Endothelial cell (in vitro differentiated cells): ENCODE measurements at regions not wholly inside any gene's neighbourhood (a gene's known extent, or its start where the extent isn't known, plus 50 kb on each side); places are given as distances from the start of the nearest gene placed in this dataset.

Experiments
- DNase-seq: peaks from one replicate; pipeline ENCODE4 v3.0.0; 2021; ENCODE audit warnings: low spot score
- H3K27ac Mint-ChIP-seq: one replicate; pipeline ENCODE4 v1.8.0; 2021; ENCODE audit warnings: mixed read lengths, inconsistent platforms; ENCODE audit not compliant: unreplicated experiment
- H3K27me3 Mint-ChIP-seq: one replicate; pipeline ENCODE4 v1.8.0; 2021; ENCODE audit warnings: mild to moderate bottlenecking, moderate library complexity, mixed read lengths, inconsistent platforms; ENCODE audit not compliant: unreplicated experiment
- H3K36me3 Mint-ChIP-seq: one replicate; pipeline ENCODE4 v1.8.0; 2021; ENCODE audit warnings: mild to moderate bottlenecking, low read depth, mixed read lengths, inconsistent platforms; ENCODE audit not compliant: unreplicated experiment
- H3K4me1 Mint-ChIP-seq: one replicate; pipeline ENCODE4 v1.8.0; 2021; ENCODE audit warnings: mild to moderate bottlenecking, mixed read lengths, inconsistent platforms; ENCODE audit not compliant: unreplicated experiment
- H3K4me3 Mint-ChIP-seq: one replicate; pipeline ENCODE4 v1.8.0; 2021; ENCODE audit warnings: mild to moderate bottlenecking, mixed read lengths, inconsistent platforms; ENCODE audit not compliant: unreplicated experiment
- H3K9me3 Mint-ChIP-seq: one replicate; pipeline ENCODE4 v1.8.0; 2021; ENCODE audit warnings: mixed read lengths, inconsistent platforms; ENCODE audit not compliant: unreplicated experiment
- CTCF ChIP-seq: fragments of 200-600 bp; sonication (generic); IDR thresholded peaks from one replicate; pipeline ENCODE4 v1.5.0; 2021; ENCODE audit warnings: antibody characterized with exemption; ENCODE audit not compliant: unreplicated experiment

DNA sequence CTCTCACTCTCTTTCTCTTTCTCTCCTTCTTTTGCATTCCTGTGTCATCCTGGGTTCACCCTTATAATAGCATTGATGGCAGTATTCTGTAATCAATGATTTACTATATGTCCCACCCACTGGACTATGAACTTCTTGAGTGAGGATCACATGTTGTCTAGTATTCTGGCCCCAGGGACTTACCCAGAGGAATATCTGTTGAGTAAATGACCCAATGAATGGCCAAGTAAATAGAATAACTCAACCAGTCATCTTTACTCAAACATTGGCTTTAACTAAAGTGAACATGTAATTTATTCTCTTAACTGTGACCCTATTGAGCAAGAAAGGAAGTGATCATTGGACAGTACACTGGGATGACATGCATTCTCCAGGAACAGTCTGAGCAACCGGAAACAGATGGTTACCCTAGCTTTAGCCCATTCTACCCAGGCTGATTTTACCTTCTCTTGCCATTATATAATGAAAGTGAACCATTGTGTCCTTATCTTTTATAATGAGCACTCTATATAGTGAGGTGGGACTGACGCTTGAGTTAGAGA, 94.5 kb upstream of the SOX14 start:
- no peak overlapping the region for H3K27ac Mint-ChIP-seq
- no peaks in the 10 kb centered on the region for H3K4me1 Mint-ChIP-seq
- no peaks in the 10 kb centered on the region for H3K27me3 Mint-ChIP-seq
- no peaks in the 10 kb centered on the region for H3K9me3 Mint-ChIP-seq
- H3K4me3 Mint-ChIP-seq, result no peak overlapping the region
- no peak for TF ChIP-seq CTCF
- H3K36me3 Mint-ChIP-seq, result no peaks in the 10 kb centered on the region
- no peak for DNase-seq

DNA sequence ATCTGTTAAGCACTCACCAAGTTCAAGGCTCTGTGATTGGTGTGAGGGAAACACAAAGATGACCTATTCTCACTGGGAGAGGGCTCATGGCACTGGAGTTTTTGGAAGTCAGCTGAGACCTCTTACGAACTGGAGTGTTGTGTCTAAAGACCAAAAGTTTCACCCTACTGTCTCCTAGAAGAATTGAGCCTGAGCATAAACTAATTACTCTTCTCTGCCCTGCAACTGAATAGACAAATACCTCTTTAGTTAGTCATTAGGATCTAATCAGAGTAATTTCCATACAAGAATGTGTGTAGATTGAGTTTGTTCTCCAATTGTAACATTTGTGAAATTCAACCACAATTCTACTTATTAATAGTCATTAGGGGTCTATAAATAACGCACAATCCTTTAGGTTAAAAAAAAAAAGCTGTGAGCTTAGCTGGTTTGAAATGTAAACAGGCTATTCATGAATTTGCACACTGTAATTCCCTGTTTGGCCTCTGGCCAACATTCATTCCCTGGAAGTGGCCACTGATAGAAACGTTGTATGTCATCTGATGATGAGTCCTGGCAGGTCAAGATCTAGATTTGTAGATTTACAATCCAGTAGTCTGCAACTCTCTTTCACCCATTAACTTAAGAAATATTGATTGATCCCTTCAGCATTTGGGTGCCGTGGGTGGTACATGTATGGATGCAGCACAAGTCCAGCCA, 76.8 kb upstream of the SOX14 start:
- no peak overlapping the region for H3K4me3 Mint-ChIP-seq
- no peaks in the 10 kb centered on the region for H3K36me3 Mint-ChIP-seq
- no peak for TF ChIP-seq CTCF
- no peak for DNase-seq
- no peak overlapping the region for H3K27ac Mint-ChIP-seq
- H3K27me3 Mint-ChIP-seq, result no peaks in the 10 kb centered on the region
- H3K4me1 Mint-ChIP-seq, result no peaks in the 10 kb centered on the region
- H3K9me3 Mint-ChIP-seq, result no peaks in the 10 kb centered on the region

DNA sequence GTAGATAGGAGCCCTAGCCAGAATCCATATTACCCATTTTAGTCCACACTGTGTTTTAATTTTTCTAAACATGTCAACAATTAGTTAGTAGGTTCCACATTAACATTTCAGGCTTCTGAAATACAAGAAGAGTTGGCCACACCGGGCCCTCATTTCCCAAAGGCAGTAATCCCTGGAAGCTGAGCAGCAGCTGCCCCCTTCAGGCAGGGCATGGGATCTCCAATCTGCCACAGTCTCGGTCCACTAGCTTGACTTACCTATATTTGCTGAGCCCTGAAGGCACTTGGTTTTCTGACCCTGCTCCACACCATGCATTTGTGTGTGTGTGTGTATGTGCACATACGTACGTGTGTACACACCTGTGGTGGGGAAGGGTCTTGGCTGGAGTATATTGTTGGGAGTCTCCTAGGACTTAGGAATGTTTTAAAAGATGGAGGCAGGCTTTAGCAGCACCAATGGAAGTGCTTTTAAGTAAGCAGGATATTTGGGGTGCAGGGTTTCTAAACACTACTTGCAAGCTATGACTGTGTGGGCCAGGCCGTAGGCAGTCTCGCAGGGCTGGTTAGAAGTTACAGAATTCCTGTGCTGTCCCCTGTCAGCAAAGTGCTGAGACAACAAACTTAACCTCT, 71.2 kb upstream of the SOX14 start:
- no peaks in the 10 kb centered on the region for H3K36me3 Mint-ChIP-seq
- H3K4me1 Mint-ChIP-seq, result no peaks in the 10 kb centered on the region
- no peak overlapping the region for H3K27ac Mint-ChIP-seq
- DNase-seq, result peak; percentile 68
- H3K4me3 Mint-ChIP-seq, result no peak overlapping the region
- peak; percentile 82 for TF ChIP-seq CTCF
- no peaks in the 10 kb centered on the region for H3K27me3 Mint-ChIP-seq
- H3K9me3 Mint-ChIP-seq, result no peaks in the 10 kb centered on the region

- H3K4me3 Mint-ChIP-seq, result no peak overlapping the region
- H3K4me1 Mint-ChIP-seq, result no peaks in the 10 kb centered on the region
- no peaks in the 10 kb centered on the region for H3K27me3 Mint-ChIP-seq
- H3K36me3 Mint-ChIP-seq, result no peaks in the 10 kb centered on the region
- no peaks in the 10 kb centered on the region for H3K9me3 Mint-ChIP-seq
- no peak for DNase-seq
- TF ChIP-seq CTCF, result no peak
- no peak overlapping the region for H3K27ac Mint-ChIP-seq
These were observed 70.3 kb upstream of the SOX14 start for GRCh38 chr3:137693791-137694190.

- Mint-ChIP-seq H3K9me3 (no peaks in the 10 kb centered on the region), H3K4me1 (no peaks in the 10 kb centered on the region), H3K27me3 (no peaks in the 10 kb centered on the region), H3K4me3 (no peak overlapping the region), H3K27ac (no peak overlapping the region), H3K36me3 (no peaks in the 10 kb centered on the region)
- no peak for TF ChIP-seq CTCF
- no peak for DNase-seq
These were observed 69.3 kb upstream of the SOX14 start for GRCh38 chr3:137694836-137695235.
